ENCODE measurements at regions not wholly inside any gene's neighbourhood (a gene's known extent, or its start where the extent isn't known, plus 50 kb on each side); places are given as distances from the start of the nearest gene placed in this dataset.
"Not testable (repeated sequence)": the region's sequence is repeated elsewhere in the genome, so short reads cannot be mapped to it uniquely, and the experiment has no call there.

DNA sequence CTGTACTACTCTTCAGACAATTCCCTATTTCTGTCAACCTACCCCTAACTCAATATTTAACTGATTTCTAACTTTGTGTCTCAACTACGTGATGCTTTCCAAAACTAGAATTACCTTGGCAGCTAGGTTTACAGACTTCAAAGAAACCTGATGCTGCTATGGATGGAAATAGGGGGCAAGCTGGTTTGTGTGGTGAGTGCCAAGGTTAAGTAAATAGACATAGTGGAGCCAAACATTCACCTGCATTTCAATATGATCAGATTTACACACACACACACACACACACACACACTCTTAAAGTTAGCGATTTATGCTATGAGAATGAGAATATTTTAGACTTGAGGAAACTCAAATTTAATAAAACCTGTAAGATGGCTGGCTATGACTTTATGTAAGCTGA is 52.1 kb upstream of the POMZP3 start:
- in situ Hi-C loops (cut with MboI; ENCODE audit: low sequenced_read_pairs); H4K91ac ChIP-seq (ENCODE audit: insufficient read depth, low read depth, low read length); H3K14ac ChIP-seq (replicated peaks; ENCODE audit: low read depth, low read length); H3K9me3 ChIP-seq (ENCODE audit: control insufficient read depth, insufficient read depth, low read length); H3K4me2 ChIP-seq (ENCODE audit: low read depth, low read length); H3K4me3 ChIP-seq (ENCODE audit: insufficient read depth, low read depth, low read length); H3K9ac ChIP-seq (ENCODE audit: low read depth, low read length); H3K18ac ChIP-seq (ENCODE audit: low read depth, low read length); H3K4me1 ChIP-seq (ENCODE audit: control insufficient read depth, insufficient read depth, low read length); H3K27ac ChIP-seq (ENCODE audit: insufficient read depth, low read length); H4K20me1 ChIP-seq (ENCODE audit: insufficient read depth, low read length); H2AFZ ChIP-seq (replicated peaks; ENCODE audit: low read length, poor library complexity); H3K36me3 ChIP-seq (ENCODE audit: control insufficient read depth, insufficient read depth, low read length); dilution Hi-C loops (cut with HindIII; ENCODE audit: low sequenced_read_pairs, unreplicated experiment); H3K56ac ChIP-seq (ENCODE audit: extremely low read depth, insufficient read depth, low read length); H2AK5ac ChIP-seq (ENCODE audit: low read depth, low read length); BruUV-seq (replicated peaks); H4K5ac ChIP-seq (ENCODE audit: low read depth, low read length); H3K79me1 ChIP-seq (ENCODE audit: low read depth in 1 of 2, low read length in 2 of 2); H3K23ac ChIP-seq (ENCODE audit: low read depth, low read length); H3K4ac ChIP-seq (ENCODE audit: low read depth, low read length); H3K27me3 ChIP-seq (ENCODE audit: control insufficient read depth, insufficient read depth, low read length); H2BK5ac ChIP-seq (ENCODE audit: low read depth, low read length, poor library complexity, severe bottlenecking); CTCF ChIA-PET; POLR2A ChIA-PET (ENCODE audit: unreplicated experiment); ATAC-seq (ENCODE audit: low read depth); DNase-seq; intact Hi-C loops (cut with micrococcal nuclease); H2BK120ac ChIP-seq (ENCODE audit: low read depth, low read length); H4K8ac ChIP-seq (ENCODE audit: low read depth in 2 of 2, low read length in 2 of 2); H3K9me1 ChIP-seq (ENCODE audit: insufficient read depth, low read length); H2AK9ac ChIP-seq (replicated peaks; ENCODE audit: low read depth, low read length, poor library complexity); H2BK20ac ChIP-seq (ENCODE audit: low read depth, low read length); H2BK15ac ChIP-seq (ENCODE audit: low read depth, low read length): not testable (repeated sequence)
- WGBS, 2 experiments (ENCODE audit: extremely low coverage in 2 of 2, insufficient read length in 1 of 2): no CpG with 5 or more reads among the region's 2 CpGs

DNA sequence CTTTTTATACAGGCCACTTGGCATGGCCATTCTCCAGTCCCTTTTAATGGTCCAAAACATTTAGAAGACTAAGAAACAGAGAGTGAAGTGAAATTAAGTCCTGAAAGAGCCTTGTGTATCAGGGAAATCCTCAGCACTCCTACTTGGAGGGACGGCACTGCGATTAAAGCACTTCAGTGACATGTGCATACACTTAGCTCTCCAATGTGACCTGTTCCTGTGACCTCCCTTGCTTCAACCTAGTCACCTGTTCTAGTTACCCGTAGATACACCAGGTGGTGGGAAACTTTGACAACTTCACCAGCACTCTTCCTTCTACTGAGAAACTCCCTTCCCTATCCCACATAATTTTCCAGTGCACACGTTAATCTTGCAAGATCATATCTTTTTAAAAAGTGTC is 51.4 kb upstream of the POMZP3 start:
- H2BK20ac ChIP-seq (ENCODE audit: low read depth, low read length); H3K56ac ChIP-seq (ENCODE audit: extremely low read depth, insufficient read depth, low read length); H3K27me3 ChIP-seq (ENCODE audit: control insufficient read depth, insufficient read depth, low read length); H4K91ac ChIP-seq (ENCODE audit: insufficient read depth, low read depth, low read length); H3K14ac ChIP-seq (replicated peaks; ENCODE audit: low read depth, low read length); POLR2A ChIA-PET (ENCODE audit: unreplicated experiment); H3K79me1 ChIP-seq (ENCODE audit: low read depth in 1 of 2, low read length in 2 of 2); H2BK15ac ChIP-seq (ENCODE audit: low read depth, low read length); BruUV-seq (replicated peaks); intact Hi-C loops (cut with micrococcal nuclease); H3K4ac ChIP-seq (ENCODE audit: low read depth, low read length); dilution Hi-C loops (cut with HindIII; ENCODE audit: low sequenced_read_pairs, unreplicated experiment); H3K18ac ChIP-seq (ENCODE audit: low read depth, low read length); H3K9me1 ChIP-seq (ENCODE audit: insufficient read depth, low read length); H3K9ac ChIP-seq (ENCODE audit: low read depth, low read length); H4K8ac ChIP-seq (ENCODE audit: low read depth in 2 of 2, low read length in 2 of 2); H4K20me1 ChIP-seq (ENCODE audit: insufficient read depth, low read length); H2BK120ac ChIP-seq (ENCODE audit: low read depth, low read length); H3K4me1 ChIP-seq (ENCODE audit: control insufficient read depth, insufficient read depth, low read length); DNase-seq; H2AK9ac ChIP-seq (replicated peaks; ENCODE audit: low read depth, low read length, poor library complexity); H3K23ac ChIP-seq (ENCODE audit: low read depth, low read length); H3K27ac ChIP-seq (ENCODE audit: insufficient read depth, low read length); H2AK5ac ChIP-seq (ENCODE audit: low read depth, low read length); H3K36me3 ChIP-seq (ENCODE audit: control insufficient read depth, insufficient read depth, low read length); H3K4me2 ChIP-seq (ENCODE audit: low read depth, low read length); ATAC-seq (ENCODE audit: low read depth); H2AFZ ChIP-seq (replicated peaks; ENCODE audit: low read length, poor library complexity); H3K4me3 ChIP-seq (ENCODE audit: insufficient read depth, low read depth, low read length); H2BK5ac ChIP-seq (ENCODE audit: low read depth, low read length, poor library complexity, severe bottlenecking); H4K5ac ChIP-seq (ENCODE audit: low read depth, low read length); in situ Hi-C loops (cut with MboI; ENCODE audit: low sequenced_read_pairs); H3K9me3 ChIP-seq (ENCODE audit: control insufficient read depth, insufficient read depth, low read length); CTCF ChIA-PET: not testable (repeated sequence)
- no CpG with 5 or more reads among the region's 4 CpGs for WGBS, 2 experiments (ENCODE audit: extremely low coverage in 2 of 2, insufficient read length in 1 of 2)

Data from IMR-90 (cell line).